ENCODE measurements at regions not wholly inside any gene's neighbourhood (a gene's known extent, or its start where the extent isn't known, plus 50 kb on each side); places are given as distances from the start of the nearest gene placed in this dataset.

DNA sequence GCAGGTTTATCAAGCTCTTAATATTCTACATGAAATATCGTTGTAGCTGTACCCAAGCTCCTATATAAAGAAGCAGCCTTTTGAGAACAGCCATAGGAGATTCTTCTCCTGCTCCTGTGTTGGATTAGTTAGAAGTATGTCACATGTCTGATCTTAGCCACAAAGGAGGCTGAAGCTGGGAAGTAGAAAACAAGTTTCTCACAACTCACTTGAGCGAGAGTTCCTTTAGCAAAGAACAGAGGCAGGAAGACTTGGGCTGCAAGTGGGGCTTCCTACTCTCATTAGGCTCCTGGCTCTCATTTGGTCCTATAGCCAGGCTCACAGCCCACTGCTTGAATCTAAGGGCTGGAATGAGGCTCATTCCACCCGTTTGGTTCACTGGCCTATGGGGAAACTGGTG lies 281.9 kb downstream of the BTG1 start:
- Histone ChIP-seq H3K9me2 (replicated peaks; ENCODE audit: low read length) (no peaks in the 10 kb centered on the region), H3K4me1 (ENCODE audit: insufficient read depth, low read length) (no peaks in the 10 kb centered on the region), H3K9ac (ENCODE audit: low read length) (no peak overlapping the region), H4K20me1 (ENCODE audit: low read length) (no peaks in the 10 kb centered on the region), H3K79me2 (ENCODE audit: low read length) (no peaks in the 10 kb centered on the region), H3K27me3 (ENCODE audit: low read length) (no peaks in the 10 kb centered on the region), H3F3A (ENCODE audit: low read length, unreplicated experiment) (no peaks in the 10 kb centered on the region), H3K4me3 (ENCODE audit: low read length) (no peak overlapping the region), H3K9me3 (ENCODE audit: low read length) (no peaks in the 10 kb centered on the region), H2AFZ (ENCODE audit: low read length) (no peak overlapping the region), H3K27ac (ENCODE audit: low read length) (no peak overlapping the region), H3K4me2 (ENCODE audit: low read length) (no peak overlapping the region), H3K36me3 (ENCODE audit: low read depth, low read length) (no peaks in the 10 kb centered on the region)
- DNase-seq (no peak), ATAC-seq (no peak)
- ChIA-PET CTCF (no interaction called here), POLR2A (ENCODE audit: unreplicated experiment) (no interaction called here)
- intact Hi-C loops (cut with micrococcal nuclease), result no loop called here
- TF ChIP-seq EZH2 (IDR thresholded peaks at IDR 0.05; ENCODE audit: low read length, unreplicated experiment), result no peak
- no peak for TF ChIP-seq CTCF (conservative IDR thresholded peaks at IDR 0.05; ENCODE audit: low read depth, low read length)
- TF ChIP-seq EZH2phosphoT487 (IDR thresholded peaks at IDR 0.05; ENCODE audit: borderline replicate concordance, low read length), result no peak
- BruUV-seq (replicated peaks), result no TSS peak

GRCh38 chr12:91861554-91861953 lies 284.1 kb downstream of the BTG1 start:
- no TSS peak for BruUV-seq (replicated peaks)
- no peak for DNase-seq

GRCh38 chr12:91859347-91859746 lies 286.3 kb downstream of the BTG1 start:
- no peaks in the 10 kb centered on the region for H3K27me3 ChIP-seq (ENCODE audit: low read length)
- POLR2A ChIA-PET (ENCODE audit: unreplicated experiment), result no interaction called here
- DNase-seq, result no peak
- no peaks in the 10 kb centered on the region for H3K9me3 ChIP-seq (ENCODE audit: low read length)
- no peak overlapping the region for H3K4me2 ChIP-seq (ENCODE audit: low read length)
- no peaks in the 10 kb centered on the region for H3K79me2 ChIP-seq (ENCODE audit: low read length)
- no peak for ATAC-seq
- no peak overlapping the region for H3K9ac ChIP-seq (ENCODE audit: low read length)
- intact Hi-C loops (cut with micrococcal nuclease), result no loop called here
- H3F3A ChIP-seq (ENCODE audit: low read length, unreplicated experiment), result no peaks in the 10 kb centered on the region
- no peaks in the 10 kb centered on the region for H3K36me3 ChIP-seq (ENCODE audit: low read depth, low read length)
- CTCF ChIA-PET, result no interaction called here
- no peaks in the 10 kb centered on the region for H3K4me1 ChIP-seq (ENCODE audit: insufficient read depth, low read length)
- no peaks in the 10 kb centered on the region for H4K20me1 ChIP-seq (ENCODE audit: low read length)
- no peak overlapping the region for H3K4me3 ChIP-seq (ENCODE audit: low read length)
- no TSS peak for BruUV-seq (replicated peaks)
- H3K9me2 ChIP-seq (replicated peaks; ENCODE audit: low read length), result no peaks in the 10 kb centered on the region
- TF ChIP-seq CTCF (conservative IDR thresholded peaks at IDR 0.05; ENCODE audit: low read depth, low read length) (no peak), EZH2phosphoT487 (IDR thresholded peaks at IDR 0.05; ENCODE audit: borderline replicate concordance, low read length) (no peak), EZH2 (IDR thresholded peaks at IDR 0.05; ENCODE audit: low read length, unreplicated experiment) (no peak)
- no peak overlapping the region for H3K27ac ChIP-seq (ENCODE audit: low read length)
- H2AFZ ChIP-seq (ENCODE audit: low read length), result no peak overlapping the region

More at GRCh38 chr12:91861554-91861953, 284.1 kb downstream of the BTG1 start:
- ATAC-seq, result no peak
- Histone ChIP-seq H2AFZ (ENCODE audit: low read length) (no peak overlapping the region), H3K27me3 (ENCODE audit: low read length) (no peaks in the 10 kb centered on the region), H3K4me1 (ENCODE audit: insufficient read depth, low read length) (no peaks in the 10 kb centered on the region), H3K9me3 (ENCODE audit: low read length) (no peaks in the 10 kb centered on the region), H3K36me3 (ENCODE audit: low read depth, low read length) (no peaks in the 10 kb centered on the region), H3K79me2 (ENCODE audit: low read length) (no peaks in the 10 kb centered on the region), H3K9me2 (replicated peaks; ENCODE audit: low read length) (no peaks in the 10 kb centered on the region), H4K20me1 (ENCODE audit: low read length) (no peaks in the 10 kb centered on the region), H3K9ac (ENCODE audit: low read length) (no peak overlapping the region), H3K27ac (ENCODE audit: low read length) (no peak overlapping the region), H3K4me3 (ENCODE audit: low read length) (no peak overlapping the region), H3F3A (ENCODE audit: low read length, unreplicated experiment) (no peaks in the 10 kb centered on the region), H3K4me2 (ENCODE audit: low read length) (no peak overlapping the region)
- POLR2A ChIA-PET (ENCODE audit: unreplicated experiment), result no interaction called here
- intact Hi-C loops (cut with micrococcal nuclease), result no loop called here
- TF ChIP-seq EZH2phosphoT487 (IDR thresholded peaks at IDR 0.05; ENCODE audit: borderline replicate concordance, low read length) (no peak), EZH2 (IDR thresholded peaks at IDR 0.05; ENCODE audit: low read length, unreplicated experiment) (no peak), CTCF (conservative IDR thresholded peaks at IDR 0.05; ENCODE audit: low read depth, low read length) (no peak)
- CTCF ChIA-PET, result no interaction called here

All from PC-3 (cell line).